Urothelium cell line (cell line): ENCODE measurements at regions not wholly inside any gene's neighbourhood (a gene's known extent, or its start where the extent isn't known, plus 50 kb on each side); places are given as distances from the start of the nearest gene placed in this dataset.

ENCODE experiments used
- DNase-seq: peaks from one replicate; pipeline ENCODE4 v3.0.0; 2011; ENCODE audit warnings: low spot score, mixed read lengths
- FAIRE-seq: peaks from 2 replicates; lab custom pipeline; 2011; peaks lifted over from hg19 to GRCh38; lab: Jason Lieb, UNC

- FAIRE-seq: no peak
Observed at GRCh38 chr18:60962625-60963024, 370.6 kb upstream of the CDH20 start.

GRCh38 chr18:60965856-60966255 lies 367.4 kb upstream of the CDH20 start:
- no peak for DNase-seq
- no peak for FAIRE-seq

More at GRCh38 chr18:60962625-60963024, 370.6 kb upstream of the CDH20 start:
- DNase-seq: no peak

- no peak for FAIRE-seq
- DNase-seq: no peak
Observed at GRCh38 chr18:60966876-60967275, 366.4 kb upstream of the CDH20 start.

GRCh38 chr18:60975420-60975819 lies 357.8 kb upstream of the CDH20 start:
- DNase-seq: no peak
- FAIRE-seq: no peak

- DNase-seq (no peak), FAIRE-seq (no peak)
Observed at GRCh38 chr18:60976976-60977375, 356.3 kb upstream of the CDH20 start.

- DNase-seq (peak; percentile 41), FAIRE-seq (no peak)
Observed at GRCh38 chr18:60978338-60978737, 354.9 kb upstream of the CDH20 start.

GRCh38 chr18:60980422-60981005 lies 352.7 kb upstream of the CDH20 start:
- DNase-seq (no peak), FAIRE-seq (no peak)

GRCh38 chr18:60981682-60982328 lies 351.4 kb upstream of the CDH20 start:
- DNase-seq: no peak
- no peak for FAIRE-seq

- FAIRE-seq (no peak), DNase-seq (no peak)
Observed at GRCh38 chr18:60982329-60982695, 350.9 kb upstream of the CDH20 start.

GRCh38 chr18:60982928-60983327 lies 350.3 kb upstream of the CDH20 start:
- FAIRE-seq (no peak), DNase-seq (no peak)

GRCh38 chr18:60984510-60984909 lies 348.7 kb upstream of the CDH20 start:
- FAIRE-seq (no peak), DNase-seq (peak; percentile 16)

- no peak for DNase-seq
- FAIRE-seq: no peak
Observed at GRCh38 chr18:60987963-60988362, 345.3 kb upstream of the CDH20 start.

- FAIRE-seq (no peak), DNase-seq (no peak)
Observed at GRCh38 chr18:60996326-60996725, 336.9 kb upstream of the CDH20 start.

- no peak for DNase-seq
- no peak for FAIRE-seq
Observed at GRCh38 chr18:60996822-60997221, 336.4 kb upstream of the CDH20 start.

- DNase-seq (no peak), FAIRE-seq (no peak)
Observed at GRCh38 chr18:61001138-61001537, 332.1 kb upstream of the CDH20 start.

GRCh38 chr18:61006687-61007224 lies 326.5 kb upstream of the CDH20 start:
- FAIRE-seq (no peak), DNase-seq (no peak)

- DNase-seq (no peak), FAIRE-seq (no peak)
Observed at GRCh38 chr18:61019338-61020301, 313.6 kb upstream of the CDH20 start.

GRCh38 chr18:61025596-61025995 lies 307.6 kb upstream of the CDH20 start:
- DNase-seq (no peak), FAIRE-seq (no peak)

- DNase-seq: no peak
- FAIRE-seq: no peak
Observed at GRCh38 chr18:61031626-61032025, 301.6 kb upstream of the CDH20 start.

- FAIRE-seq: no peak
- DNase-seq: no peak
Observed at GRCh38 chr18:61034580-61034979, 298.6 kb upstream of the CDH20 start.

GRCh38 chr18:61039251-61039650 lies 294.0 kb upstream of the CDH20 start:
- FAIRE-seq (no peak), DNase-seq (no peak)
